Breast epithelium (tissue), 3 donors: ENCODE measurements at regions not wholly inside any gene's neighbourhood (a gene's known extent, or its start where the extent isn't known, plus 50 kb on each side); places are given as distances from the start of the nearest gene placed in this dataset.

Experiments
- POLR2A ChIP-seq: fragments of 450-650 bp; IDR thresholded peaks from one replicate; pipeline ENCODE4 v1.6.1; 2016; ENCODE audit warnings: antibody characterized with exemption, mild to moderate bottlenecking, moderate library complexity
- TF ChIP-seq, protein P1 (sequence below), 3 donors: fragments of 450-650 bp; IDR thresholded peaks; one replicate each; pipeline ENCODE4 v1.5.1; 2016 to 2017; ENCODE audit warnings: antibody characterized with exemption in 3 of 3, mild to moderate bottlenecking in 3 of 3, moderate library complexity in 3 of 3

DNA sequence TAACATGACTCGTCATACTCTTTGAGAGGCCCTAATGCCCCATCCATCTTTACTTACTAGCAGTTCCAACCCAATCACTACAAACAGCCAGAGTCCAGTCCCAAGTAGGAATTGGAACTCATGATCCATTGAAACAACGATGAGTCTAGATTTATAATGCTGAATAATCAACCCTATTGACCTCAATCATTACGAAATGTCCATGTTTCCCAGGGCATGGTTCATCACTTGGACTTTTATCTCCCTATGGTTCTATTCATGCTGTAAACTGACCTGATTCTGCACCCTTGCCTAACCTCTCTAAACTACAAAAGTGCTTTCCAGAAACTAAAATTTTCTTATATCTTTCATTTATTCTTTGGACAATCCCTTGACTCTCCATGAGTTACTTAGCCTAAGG is 840.0 kb upstream of the B3GALT2 start:
- TF ChIP-seq POLR2A, result no peak
- TF ChIP-seq, protein P1, sequence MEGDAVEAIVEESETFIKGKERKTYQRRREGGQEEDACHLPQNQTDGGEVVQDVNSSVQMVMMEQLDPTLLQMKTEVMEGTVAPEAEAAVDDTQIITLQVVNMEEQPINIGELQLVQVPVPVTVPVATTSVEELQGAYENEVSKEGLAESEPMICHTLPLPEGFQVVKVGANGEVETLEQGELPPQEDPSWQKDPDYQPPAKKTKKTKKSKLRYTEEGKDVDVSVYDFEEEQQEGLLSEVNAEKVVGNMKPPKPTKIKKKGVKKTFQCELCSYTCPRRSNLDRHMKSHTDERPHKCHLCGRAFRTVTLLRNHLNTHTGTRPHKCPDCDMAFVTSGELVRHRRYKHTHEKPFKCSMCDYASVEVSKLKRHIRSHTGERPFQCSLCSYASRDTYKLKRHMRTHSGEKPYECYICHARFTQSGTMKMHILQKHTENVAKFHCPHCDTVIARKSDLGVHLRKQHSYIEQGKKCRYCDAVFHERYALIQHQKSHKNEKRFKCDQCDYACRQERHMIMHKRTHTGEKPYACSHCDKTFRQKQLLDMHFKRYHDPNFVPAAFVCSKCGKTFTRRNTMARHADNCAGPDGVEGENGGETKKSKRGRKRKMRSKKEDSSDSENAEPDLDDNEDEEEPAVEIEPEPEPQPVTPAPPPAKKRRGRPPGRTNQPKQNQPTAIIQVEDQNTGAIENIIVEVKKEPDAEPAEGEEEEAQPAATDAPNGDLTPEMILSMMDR (IDR thresholded peaks at IDR 0.05), result no peak
